ENCODE measurements at regions not wholly inside any gene's neighbourhood (a gene's known extent, or its start where the extent isn't known, plus 50 kb on each side); places are given as distances from the start of the nearest gene placed in this dataset.

DNA sequence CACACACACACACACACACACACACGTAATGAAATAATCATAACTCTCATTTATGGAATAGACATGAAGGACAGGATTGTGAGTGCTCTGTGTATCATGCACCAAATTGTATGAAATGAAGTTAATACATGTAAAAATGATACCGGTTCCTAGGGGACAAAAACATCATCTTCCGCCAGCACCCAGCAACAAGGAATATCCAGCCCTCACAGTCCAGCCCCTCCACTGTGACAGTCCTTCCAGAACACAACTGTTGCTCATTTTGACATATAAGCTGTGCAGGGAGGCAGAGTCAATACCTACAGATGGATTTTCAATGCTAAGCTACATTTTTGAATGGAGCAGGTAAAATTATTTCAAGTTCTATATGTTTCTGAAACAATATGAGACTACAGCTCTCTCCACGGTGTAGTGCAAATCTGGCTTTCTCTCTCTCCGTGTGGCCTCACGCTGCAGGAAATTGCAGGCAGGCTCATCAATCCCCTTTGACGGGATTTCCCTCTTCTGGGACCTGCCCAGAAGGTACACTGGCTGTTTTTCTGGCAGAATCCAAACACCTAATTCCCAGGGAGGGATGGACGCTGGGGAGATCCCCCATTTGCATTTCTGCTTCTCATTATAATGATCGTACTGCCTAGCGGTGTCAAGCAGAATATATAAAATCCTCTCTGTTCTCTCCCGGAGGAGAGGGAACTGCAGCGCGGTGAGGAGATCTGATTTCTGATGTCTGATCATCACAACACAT is 494.0 kb downstream of the LIG4 start:
- no peak for DNase-seq (ENCODE audit: low read depth)
- H3K4me3 ChIP-seq (ENCODE audit: low read depth, low read length), result peak overlapping the region; percentile 21
- TF ChIP-seq, protein P1, sequence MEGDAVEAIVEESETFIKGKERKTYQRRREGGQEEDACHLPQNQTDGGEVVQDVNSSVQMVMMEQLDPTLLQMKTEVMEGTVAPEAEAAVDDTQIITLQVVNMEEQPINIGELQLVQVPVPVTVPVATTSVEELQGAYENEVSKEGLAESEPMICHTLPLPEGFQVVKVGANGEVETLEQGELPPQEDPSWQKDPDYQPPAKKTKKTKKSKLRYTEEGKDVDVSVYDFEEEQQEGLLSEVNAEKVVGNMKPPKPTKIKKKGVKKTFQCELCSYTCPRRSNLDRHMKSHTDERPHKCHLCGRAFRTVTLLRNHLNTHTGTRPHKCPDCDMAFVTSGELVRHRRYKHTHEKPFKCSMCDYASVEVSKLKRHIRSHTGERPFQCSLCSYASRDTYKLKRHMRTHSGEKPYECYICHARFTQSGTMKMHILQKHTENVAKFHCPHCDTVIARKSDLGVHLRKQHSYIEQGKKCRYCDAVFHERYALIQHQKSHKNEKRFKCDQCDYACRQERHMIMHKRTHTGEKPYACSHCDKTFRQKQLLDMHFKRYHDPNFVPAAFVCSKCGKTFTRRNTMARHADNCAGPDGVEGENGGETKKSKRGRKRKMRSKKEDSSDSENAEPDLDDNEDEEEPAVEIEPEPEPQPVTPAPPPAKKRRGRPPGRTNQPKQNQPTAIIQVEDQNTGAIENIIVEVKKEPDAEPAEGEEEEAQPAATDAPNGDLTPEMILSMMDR (conservative IDR thresholded peaks at IDR 0.05; ENCODE audit: low read depth, low read length), result no peak

DNA sequence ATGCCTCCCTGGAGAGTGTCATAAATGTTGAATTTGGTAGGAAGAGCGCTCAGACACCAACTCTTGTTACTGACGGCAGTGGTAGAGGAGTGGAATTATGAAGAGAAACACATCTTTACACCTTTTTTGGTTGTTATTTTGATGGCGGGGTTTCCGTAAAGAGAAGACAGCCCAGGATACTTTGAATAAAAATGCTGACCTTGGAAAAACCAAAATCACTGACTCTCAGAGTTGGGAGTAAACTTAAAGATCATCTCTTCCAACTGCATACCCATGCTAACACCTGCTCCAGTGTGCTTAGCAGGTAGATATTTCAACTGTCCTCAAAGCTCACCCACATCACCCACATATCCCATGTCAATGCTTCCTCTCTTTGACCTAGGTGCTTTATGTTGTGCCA is 498.6 kb downstream of the LIG4 start:
- no peak overlapping the region for H3K4me3 ChIP-seq (ENCODE audit: low read depth, low read length)
- TF ChIP-seq, protein P1 (conservative IDR thresholded peaks at IDR 0.05; ENCODE audit: low read depth, low read length), result no peak

DNA sequence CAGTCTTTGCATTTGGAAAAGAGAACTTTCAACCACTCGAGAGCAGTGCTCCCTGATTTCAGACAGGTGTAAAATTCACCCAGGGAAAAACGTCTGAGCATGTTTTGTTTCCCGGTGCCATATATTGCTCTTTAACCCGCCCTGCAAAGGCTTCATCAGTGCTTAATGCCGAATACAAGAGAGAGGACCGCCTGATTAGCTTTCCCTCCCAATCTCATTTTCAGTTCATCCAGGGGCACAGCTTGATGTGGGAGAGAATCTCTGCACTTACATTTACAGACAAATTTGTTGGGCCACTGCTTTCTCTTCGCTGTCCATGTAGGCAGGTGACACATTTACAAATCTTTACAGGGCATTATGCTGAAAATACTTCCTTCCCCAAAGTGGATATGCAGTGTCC is 499.1 kb downstream of the LIG4 start:
- no peak overlapping the region for H3K4me3 ChIP-seq (ENCODE audit: low read depth, low read length)
- TF ChIP-seq, protein P1 (conservative IDR thresholded peaks at IDR 0.05; ENCODE audit: low read depth, low read length), result no peak
- DNase-seq (ENCODE audit: low read depth), result no peak

More for the DNA sequence above, 498.6 kb downstream of the LIG4 start:
- no peak for DNase-seq (ENCODE audit: low read depth)

DNA sequence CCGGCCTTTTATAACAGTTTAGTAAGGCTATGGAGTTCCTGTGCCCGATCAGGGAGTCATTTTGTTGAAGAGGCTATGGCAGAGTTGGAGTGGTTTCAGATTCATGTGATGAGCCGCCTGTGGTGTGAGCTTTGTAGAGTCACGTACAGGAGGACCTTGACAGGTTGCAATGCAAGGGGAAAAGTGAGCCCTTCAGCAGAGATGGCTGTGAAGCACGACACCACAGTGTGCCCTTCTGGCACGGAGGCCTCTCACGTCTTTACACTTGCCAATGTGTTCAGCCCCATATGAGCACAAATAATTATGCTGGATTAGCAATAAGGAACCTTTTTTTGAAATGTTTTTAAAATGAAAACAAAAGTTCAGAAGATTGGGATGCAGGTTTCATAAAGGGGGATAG is 499.8 kb downstream of the LIG4 start:
- H3K4me3 ChIP-seq (ENCODE audit: low read depth, low read length), result no peak overlapping the region
- TF ChIP-seq, protein P1 (conservative IDR thresholded peaks at IDR 0.05; ENCODE audit: low read depth, low read length), result no peak
- DNase-seq (ENCODE audit: low read depth), result no peak

DNA sequence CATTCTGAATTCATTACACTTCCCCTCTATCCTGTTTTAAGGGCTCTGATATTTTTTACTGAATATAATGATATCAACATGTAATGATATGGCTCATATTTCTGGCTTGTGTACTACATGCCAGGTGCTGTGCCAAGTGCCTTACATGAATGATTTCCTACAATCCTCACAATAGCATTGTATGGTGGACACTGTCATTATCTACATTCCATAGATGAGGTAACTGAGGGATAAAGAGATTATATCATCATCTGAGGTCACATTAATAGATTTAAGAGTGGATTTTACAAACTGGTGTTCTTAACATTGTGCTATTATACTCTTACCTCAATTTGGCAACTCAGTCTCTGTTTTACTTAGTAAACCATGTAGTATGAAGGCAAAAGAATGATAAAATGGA is 502.0 kb downstream of the LIG4 start:
- TF ChIP-seq, protein P1 (conservative IDR thresholded peaks at IDR 0.05; ENCODE audit: low read depth, low read length), result no peak
- DNase-seq (ENCODE audit: low read depth), result no peak
- no peak overlapping the region for H3K4me3 ChIP-seq (ENCODE audit: low read depth, low read length)

DNA sequence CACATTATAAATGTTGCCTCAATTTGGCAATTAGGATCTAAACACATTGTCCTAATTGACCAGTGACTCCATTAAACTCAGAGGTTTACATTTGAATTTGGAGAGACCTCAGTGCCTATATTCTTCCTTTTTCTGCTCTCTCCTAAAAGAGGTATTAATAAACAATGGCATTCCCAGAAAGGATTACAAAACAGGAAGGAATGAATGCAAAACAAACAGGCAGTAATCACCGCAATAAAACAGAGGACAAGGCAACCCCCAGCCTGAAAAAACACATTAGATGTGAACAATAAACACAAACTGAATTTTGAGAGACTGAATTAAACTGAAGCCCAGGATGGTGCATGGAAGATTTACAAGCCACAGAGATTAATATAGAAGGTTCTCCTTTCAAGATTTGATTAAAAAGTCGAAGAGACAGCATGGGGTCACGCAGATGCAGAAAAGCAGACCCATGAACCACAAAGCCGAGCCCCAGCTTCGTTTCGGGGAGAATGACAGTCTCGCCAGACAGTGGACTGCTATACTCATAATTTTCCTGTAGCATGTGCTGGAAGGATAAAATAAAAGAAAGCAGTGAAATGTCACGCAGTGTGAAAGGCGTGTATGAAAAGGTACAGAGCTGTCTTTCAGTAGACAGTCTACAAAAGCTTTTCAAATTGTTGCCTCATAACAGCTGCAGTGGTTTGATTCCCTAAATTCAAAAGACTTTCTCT is 503.0 kb downstream of the LIG4 start:
- no peak for DNase-seq (ENCODE audit: low read depth)
- TF ChIP-seq, protein P1 (conservative IDR thresholded peaks at IDR 0.05; ENCODE audit: low read depth, low read length), result no peak
- no peak overlapping the region for H3K4me3 ChIP-seq (ENCODE audit: low read depth, low read length)
